Tibial artery (tissue), 4 donors: ENCODE measurements at regions not wholly inside any gene's neighbourhood (a gene's known extent, or its start where the extent isn't known, plus 50 kb on each side); places are given as distances from the start of the nearest gene placed in this dataset.

Experiments used
- DNase-seq, 2 donors: peaks; one replicate each; pipeline ENCODE4 v3.0.0-alpha.2; 2019
- H3K27ac ChIP-seq, 2 donors: fragments of 200-600 bp; sonication (generic) in 1 of 2; 1 replicate in 1 of 2; 2 replicates in 1 of 2; pipeline ENCODE4 v1.5.1; 2018 to 2019; ENCODE audit warnings: mild to moderate bottlenecking in 1 of 2
- H3K27me3 ChIP-seq, 2 donors: fragments of 200-600 bp; sonication (generic) in 1 of 2; one replicate each; pipeline versions ENCODE4 v1.5.1 to v1.6.0; 2016 to 2019
- H3K36me3 ChIP-seq, 3 donors: fragments of 200-600 bp; sonication (generic) in 2 of 3; one replicate each; pipeline ENCODE4 v1.5.1; 2016 to 2019; ENCODE audit warnings: mild to moderate bottlenecking in 2 of 3
- H3K4me1 ChIP-seq, 4 donors: fragments of 200-600 bp; sonication (generic) in 2 of 4; 1 replicate in 3 of 4; 2 replicates in 1 of 4; pipeline ENCODE4 v1.5.1; 2016 to 2019
- H3K4me3 ChIP-seq, 2 donors: fragments of 200-600 bp; sonication (generic) in 1 of 2; 1 replicate in 1 of 2; 2 replicates in 1 of 2; pipeline ENCODE4 v1.5.1; 2018 to 2019; ENCODE audit warnings: mild to moderate bottlenecking in 2 of 2
- H3K9me3 ChIP-seq, 3 donors: fragments of 200-600 bp; sonication (generic) in 1 of 3; one replicate each; pipeline ENCODE4 v1.5.1; 2016 to 2019
- CTCF ChIP-seq, 2 experiments: fragments of 200-600 bp in 1 of 2; fragments of 450-650 bp in 1 of 2; IDR thresholded peaks; one replicate each; pipeline ENCODE4 v1.5.1; 2017 to 2019; ENCODE audit warnings: antibody characterized with exemption in 2 of 2, mild to moderate bottlenecking in 1 of 2, moderate library complexity in 1 of 2
- intact Hi-C: fragments of 100-400 bp; cut with DNase I; formaldehyde crosslinking; loops from one replicate; pipeline ENCODE4 v1.15.0; 2023; ENCODE audit warnings: low total_unique reads

- no peaks in the 10 kb centered on the region for H3K9me3 ChIP-seq
- no peaks in the 10 kb centered on the region for H3K4me1 ChIP-seq
- H3K27ac ChIP-seq: no peak overlapping the region
- intact Hi-C loops: no loop called here
- no peaks in the 10 kb centered on the region for H3K36me3 ChIP-seq
- DNase-seq: no peak
- TF ChIP-seq CTCF (IDR thresholded peaks at IDR 0.05): no peak
- H3K4me3 ChIP-seq: no peak overlapping the region
- no peaks in the 10 kb centered on the region for H3K27me3 ChIP-seq
These were observed 968.5 kb downstream of the BCL11A start for GRCh38 chr2:59584958-59585357.

- no peak overlapping the region for H3K4me3 ChIP-seq
- DNase-seq: no peak
- intact Hi-C loops: no loop called here
- TF ChIP-seq CTCF (IDR thresholded peaks at IDR 0.05): no peak
- H3K4me1 ChIP-seq: no peaks in the 10 kb centered on the region
- H3K36me3 ChIP-seq: no peaks in the 10 kb centered on the region
- no peaks in the 10 kb centered on the region for H3K9me3 ChIP-seq
- no peak overlapping the region for H3K27ac ChIP-seq
- H3K27me3 ChIP-seq: no peaks in the 10 kb centered on the region
These were observed 970.2 kb downstream of the BCL11A start for GRCh38 chr2:59583173-59583765.

- H3K27ac ChIP-seq: no peak overlapping the region
- H3K4me3 ChIP-seq: no peak overlapping the region
- intact Hi-C loops: no loop called here
- H3K9me3 ChIP-seq: no peaks in the 10 kb centered on the region
- H3K4me1 ChIP-seq: no peaks in the 10 kb centered on the region
- no peak for TF ChIP-seq CTCF (IDR thresholded peaks at IDR 0.05)
- H3K36me3 ChIP-seq: no peaks in the 10 kb centered on the region
- DNase-seq: no peak
- no peaks in the 10 kb centered on the region for H3K27me3 ChIP-seq
These were observed 975.1 kb downstream of the BCL11A start for GRCh38 chr2:59578349-59578748.

GRCh38 chr2:59575191-59575590, 978.3 kb downstream of the BCL11A start:
- Histone ChIP-seq H3K4me1 (no peaks in the 10 kb centered on the region), H3K27me3 (no peaks in the 10 kb centered on the region), H3K36me3 (no peaks in the 10 kb centered on the region), H3K4me3 (no peak overlapping the region), H3K9me3 (no peaks in the 10 kb centered on the region), H3K27ac (no peak overlapping the region)
- intact Hi-C loops: no loop called here
- no peak for DNase-seq
- TF ChIP-seq CTCF (IDR thresholded peaks at IDR 0.05): no peak

GRCh38 chr2:59572227-59572626, 981.2 kb downstream of the BCL11A start:
- Histone ChIP-seq H3K4me3 (no peak overlapping the region), H3K27ac (no peak overlapping the region), H3K4me1 (no peaks in the 10 kb centered on the region), H3K27me3 (no peaks in the 10 kb centered on the region), H3K9me3 (no peaks in the 10 kb centered on the region), H3K36me3 (no peaks in the 10 kb centered on the region)
- intact Hi-C loops: no loop called here
- DNase-seq: no peak
- no peak for TF ChIP-seq CTCF (IDR thresholded peaks at IDR 0.05)

GRCh38 chr2:59570818-59571217, 982.6 kb downstream of the BCL11A start:
- no peak for TF ChIP-seq CTCF (IDR thresholded peaks at IDR 0.05)
- H3K27ac ChIP-seq: no peak overlapping the region
- H3K9me3 ChIP-seq: no peaks in the 10 kb centered on the region
- H3K36me3 ChIP-seq: no peaks in the 10 kb centered on the region
- H3K27me3 ChIP-seq: no peaks in the 10 kb centered on the region
- no peak for DNase-seq
- intact Hi-C loops: no loop called here
- H3K4me3 ChIP-seq: no peak overlapping the region
- H3K4me1 ChIP-seq: no peaks in the 10 kb centered on the region
